Right hindlimb (tissue), 1 donor: ENCODE measurements at regions not wholly inside any gene's neighbourhood (a gene's known extent, or its start where the extent isn't known, plus 50 kb on each side); places are given as distances from the start of the nearest gene placed in this dataset.
"Not testable (repeated sequence)": the region's sequence is repeated elsewhere in the genome, so short reads cannot be mapped to it uniquely, and the experiment has no call there.

Experiments
- DNase-seq: peaks from one replicate; pipeline ENCODE4 v3.0.0-alpha.2; 2018

DNA sequence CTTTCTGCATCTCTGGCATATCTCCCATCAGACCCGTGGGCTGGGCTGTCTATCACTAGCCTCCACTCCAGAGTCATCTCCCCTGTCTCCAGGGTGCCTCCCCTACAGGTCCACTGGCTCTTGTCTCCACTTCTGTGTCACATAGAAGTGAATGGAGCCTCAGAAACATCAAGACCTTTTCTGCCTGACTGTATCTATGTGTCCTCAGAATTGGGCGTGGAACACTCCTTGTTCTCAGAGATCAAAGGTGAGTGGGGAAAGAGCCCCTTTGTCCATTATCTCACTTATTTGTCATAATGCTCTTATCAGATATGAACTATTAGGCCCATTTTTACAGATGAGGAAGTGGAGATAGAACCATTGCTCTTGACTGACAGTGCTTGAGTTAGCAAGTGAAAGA, 211.0 kb downstream of the CYRIA start:
- no peak for DNase-seq

DNA sequence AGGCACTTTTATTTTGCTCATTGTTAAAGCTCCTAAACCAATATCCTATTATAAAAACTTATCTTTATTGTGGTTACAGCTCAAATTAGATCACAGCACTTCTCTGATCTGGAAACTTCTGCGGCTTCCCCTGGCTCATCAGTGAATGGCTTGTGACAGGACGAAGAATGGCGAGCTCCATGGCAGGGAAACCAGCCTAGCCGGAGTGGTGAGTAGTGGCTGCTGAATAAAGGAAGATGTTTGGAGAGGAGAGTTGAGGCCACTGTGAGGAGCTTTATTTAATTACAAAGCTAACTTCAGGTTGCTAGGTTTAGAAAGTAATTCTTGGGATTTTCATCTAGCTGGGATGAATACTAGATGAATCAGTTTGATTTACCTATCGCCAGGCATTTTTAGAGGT, 213.5 kb downstream of the CYRIA start:
- DNase-seq: no peak

DNA sequence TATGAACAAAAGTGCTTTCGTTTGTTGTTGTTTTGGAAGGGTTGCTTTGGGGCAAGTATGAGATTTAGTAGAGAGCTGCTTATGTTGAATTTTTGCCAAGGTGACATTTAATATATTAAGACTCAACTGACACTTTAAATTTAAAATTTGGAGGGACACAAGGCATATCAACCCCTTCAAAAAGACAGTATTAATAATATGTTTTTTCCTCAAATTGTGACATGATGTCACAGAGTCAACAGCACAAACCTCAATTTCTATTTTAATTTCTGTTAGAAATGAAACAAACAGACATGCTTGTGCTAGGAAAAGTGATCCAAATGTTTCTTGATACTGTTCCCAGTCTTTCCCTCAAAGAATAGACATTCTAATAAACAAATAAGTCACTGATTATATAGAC, 218.9 kb downstream of the CYRIA start:
- DNase-seq: no peak

GRCh38 chr2:16442971-16443370, 222.7 kb downstream of the CYRIA start:
- no peak for DNase-seq

- DNase-seq: no peak
These were observed 224.2 kb downstream of the CYRIA start for GRCh38 chr2:16441431-16441830.

- DNase-seq: no peak
These were observed 224.7 kb downstream of the CYRIA start for GRCh38 chr2:16440898-16441297.

GRCh38 chr2:16438613-16439321, 226.9 kb downstream of the CYRIA start:
- DNase-seq: no peak

GRCh38 chr2:16437189-16437588, 228.4 kb downstream of the CYRIA start:
- no peak for DNase-seq

DNA sequence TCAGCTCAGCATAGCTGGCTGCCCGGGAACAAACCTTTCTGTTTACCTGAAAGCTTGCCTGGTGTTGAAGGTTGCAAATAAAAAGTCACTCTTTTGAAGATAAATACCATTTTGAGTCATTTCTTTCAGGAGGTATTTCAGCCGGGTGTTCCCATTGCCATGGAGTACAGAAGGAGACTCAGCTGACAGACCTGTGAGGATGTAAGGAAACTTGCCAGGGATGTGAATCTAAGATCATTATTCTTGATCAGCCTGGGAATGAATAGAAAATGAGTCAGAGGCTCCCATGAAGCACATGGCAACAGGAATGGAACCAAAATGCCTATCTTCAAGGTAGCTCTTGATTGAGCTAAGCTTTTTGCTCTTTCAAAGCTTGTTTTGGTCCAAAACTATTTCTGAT, 231.2 kb downstream of the CYRIA start:
- no peak for DNase-seq

- no peak for DNase-seq
These were observed 234.8 kb downstream of the CYRIA start for GRCh38 chr2:16430846-16431245.

GRCh38 chr2:16429431-16430145, 236.0 kb downstream of the CYRIA start:
- no peak for DNase-seq

GRCh38 chr2:16429002-16429401, 236.6 kb downstream of the CYRIA start:
- DNase-seq: no peak

DNA sequence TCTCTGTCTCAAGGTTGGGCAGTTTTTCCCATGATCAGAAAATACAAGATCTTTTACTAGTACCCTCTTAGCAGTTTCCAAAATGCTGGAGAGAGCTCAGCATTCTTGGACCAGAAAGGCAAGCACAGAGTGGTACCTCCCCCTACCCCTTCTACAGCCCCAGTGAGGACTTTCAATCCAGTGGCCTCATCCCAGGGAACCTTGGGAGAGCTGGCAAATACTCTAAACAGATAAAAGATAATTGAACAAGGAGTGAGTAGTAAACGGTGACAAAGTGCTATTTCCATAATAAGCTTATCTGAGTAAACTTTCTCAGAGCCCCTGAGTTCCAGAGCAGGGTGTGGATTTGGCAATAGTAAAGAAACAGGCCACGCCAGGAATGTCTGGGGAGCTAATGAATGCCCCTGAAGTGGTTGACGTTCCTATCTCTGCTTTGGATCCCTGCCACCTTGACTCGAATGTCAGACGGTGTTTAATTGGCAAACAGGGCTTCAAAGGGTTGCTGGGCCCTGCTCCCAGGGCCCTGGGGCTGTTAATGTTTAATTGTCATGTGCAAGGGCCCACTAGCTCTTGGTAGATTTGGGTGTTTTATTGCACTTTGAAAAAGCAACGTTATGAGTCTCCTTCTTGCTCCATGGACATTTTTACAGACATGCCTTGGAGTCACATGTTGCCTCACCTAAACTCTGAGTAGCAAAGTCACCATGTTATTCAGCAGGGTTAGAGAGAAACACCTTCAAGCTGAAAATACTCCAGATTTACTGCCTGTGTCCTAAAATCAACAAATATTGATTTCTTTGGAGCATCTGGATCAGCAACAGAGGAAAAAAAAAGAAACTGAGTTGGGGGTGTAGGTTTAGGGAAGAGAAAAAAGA, 239.9 kb downstream of the CYRIA start:
- DNase-seq: no peak

DNA sequence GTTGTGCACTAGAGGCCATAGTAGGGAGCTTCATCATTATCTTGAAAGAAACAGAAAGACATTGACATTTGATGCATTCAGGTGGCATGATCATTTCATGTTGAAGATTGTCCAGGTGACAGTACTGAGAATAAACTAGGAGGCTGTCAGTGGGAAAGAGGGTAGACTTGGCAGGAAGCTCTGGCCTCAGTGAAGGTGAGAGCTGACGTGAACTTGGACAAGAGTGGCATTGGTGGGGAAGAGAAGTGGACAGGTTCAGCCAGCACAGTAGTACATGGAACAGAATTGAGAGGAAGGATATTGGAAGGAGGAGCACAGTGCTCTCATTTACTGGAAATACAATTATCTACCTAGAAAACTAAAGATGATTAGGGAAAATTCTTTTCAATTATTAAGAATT, 245.2 kb downstream of the CYRIA start:
- no peak for DNase-seq

DNA sequence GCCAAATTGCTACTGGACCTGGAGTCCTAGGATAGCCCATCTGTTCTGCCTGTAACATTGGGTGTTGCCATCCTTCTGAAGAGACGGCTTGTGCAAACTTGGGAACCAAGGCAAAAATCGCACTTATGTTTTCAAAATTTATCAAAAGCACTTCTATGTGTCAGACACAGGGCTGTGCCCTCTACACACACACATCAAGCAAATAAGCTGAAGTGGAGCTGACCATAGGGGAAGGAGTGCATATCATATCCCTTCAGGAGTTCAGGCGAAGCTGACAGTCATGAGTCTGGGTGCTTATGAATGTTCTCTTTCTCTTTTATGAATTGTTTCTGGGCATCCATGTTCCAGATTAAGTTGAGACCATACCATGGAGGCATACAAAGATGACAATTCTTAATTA, 247.9 kb downstream of the CYRIA start:
- DNase-seq: no peak

- DNase-seq: no peak
These were observed 249.0 kb downstream of the CYRIA start for GRCh38 chr2:16416651-16417050.

DNA sequence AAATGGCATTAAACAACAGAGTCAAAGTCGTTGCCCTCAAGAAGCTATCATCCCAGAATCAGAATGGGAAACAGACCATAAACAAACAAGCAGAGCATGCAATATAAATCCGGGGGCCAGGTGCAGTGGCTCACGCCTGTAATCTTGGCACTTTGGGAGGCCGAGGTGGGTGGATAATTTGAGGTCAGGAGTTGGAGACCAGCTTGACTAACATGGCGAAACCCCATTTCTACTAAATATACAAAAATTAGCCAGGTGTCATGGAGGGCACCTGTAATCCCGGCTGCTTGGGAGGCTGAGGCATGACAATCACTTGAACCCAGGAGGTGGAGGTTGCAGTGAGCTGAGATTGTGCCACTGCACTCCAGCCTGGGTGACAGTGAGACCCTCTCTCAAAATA, 249.8 kb downstream of the CYRIA start:
- DNase-seq: not testable (repeated sequence)

- no peak for DNase-seq
These were observed 251.7 kb downstream of the CYRIA start for GRCh38 chr2:16413947-16414346.

- no peak for DNase-seq
These were observed 252.3 kb downstream of the CYRIA start for GRCh38 chr2:16413285-16413684.

DNA sequence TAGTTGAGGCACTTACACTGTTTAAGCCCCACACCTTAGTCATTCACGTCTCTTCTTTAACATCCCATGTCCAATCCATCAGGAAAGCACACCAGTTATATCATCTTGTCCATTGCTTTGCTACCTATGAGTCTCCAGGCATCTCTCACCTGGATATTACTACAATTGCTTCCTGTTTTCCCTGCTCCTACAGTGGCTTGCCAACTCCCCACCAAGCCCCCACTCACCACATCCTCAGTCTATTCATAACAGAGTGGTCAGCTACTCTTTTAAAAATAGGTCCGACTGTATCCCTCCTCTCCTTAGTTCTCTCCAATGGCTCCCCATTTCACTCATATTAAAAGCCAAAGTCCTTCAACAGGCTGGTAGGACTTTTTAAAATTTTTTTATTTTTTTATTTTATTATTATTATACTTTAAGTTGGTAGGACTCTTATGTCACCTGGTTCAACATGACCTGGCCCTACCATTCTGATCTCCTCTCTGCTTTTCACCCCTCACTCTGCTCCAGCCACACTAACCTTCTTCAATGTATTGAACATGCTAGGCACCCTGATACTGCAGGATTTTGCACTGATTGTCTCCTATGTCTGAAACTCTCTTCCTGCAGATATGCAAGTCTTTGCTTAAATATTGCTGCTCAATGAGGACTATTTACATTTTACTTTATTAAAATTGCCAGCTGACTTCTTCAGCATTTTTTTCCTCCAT, 253.2 kb downstream of the CYRIA start:
- DNase-seq: no peak

- DNase-seq: no peak
These were observed 253.8 kb downstream of the CYRIA start for GRCh38 chr2:16411788-16412187.

DNA sequence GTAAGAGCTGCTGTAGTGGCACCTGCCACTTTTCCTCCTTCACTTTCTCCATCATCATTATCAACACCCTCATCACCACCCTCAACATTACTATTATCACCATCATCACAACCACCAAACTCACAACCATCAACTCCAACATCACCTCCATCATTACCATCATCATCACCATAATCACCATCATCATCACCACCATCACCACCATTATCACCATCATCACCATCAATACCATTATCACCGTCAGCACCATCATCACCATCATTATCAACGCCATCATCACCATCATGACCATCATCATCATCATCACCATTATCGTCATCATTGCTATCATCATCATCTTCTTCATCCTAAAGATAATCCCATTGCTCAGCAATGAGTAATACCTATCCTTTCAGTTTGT, 255.8 kb downstream of the CYRIA start:
- no peak for DNase-seq

DNA sequence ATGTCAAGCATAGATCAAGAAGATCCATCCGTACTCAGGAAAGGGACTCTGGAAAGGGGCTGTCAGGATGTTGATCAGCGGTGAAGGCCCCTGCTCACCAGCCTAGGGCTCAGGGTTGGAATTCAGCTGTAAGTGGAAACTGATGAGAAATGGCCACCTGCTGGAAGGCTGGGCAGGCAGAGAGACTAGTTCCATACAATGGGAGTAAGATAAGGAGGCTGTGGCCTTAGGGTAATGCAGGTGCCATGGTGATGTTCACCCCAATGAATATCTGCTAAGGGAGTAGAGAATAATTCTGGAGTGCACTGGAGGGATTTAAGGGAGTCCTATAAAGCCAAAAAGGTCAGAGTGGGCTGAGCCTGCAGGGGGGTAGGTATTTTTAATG, 256.6 kb downstream of the CYRIA start:
- DNase-seq: no peak
